ENCODE measurements at regions not wholly inside any gene's neighbourhood (a gene's known extent, or its start where the extent isn't known, plus 50 kb on each side); places are given as distances from the start of the nearest gene placed in this dataset.

GRCh38 chr3:66142079-66142478, 78.7 kb upstream of the SLC25A26 start:
- ChIA-PET CTCF (no interaction called here), POLR2A (ENCODE audit: low non-redundant PET) (no interaction called here)
- TF ChIP-seq CTCF (conservative IDR thresholded peaks at IDR 0.05; ENCODE audit: low read depth), result no peak
- H3K27ac ChIP-seq, result no peak overlapping the region
- DNase-seq (ENCODE audit: low spot score), result no peak

- TF ChIP-seq CTCF (conservative IDR thresholded peaks at IDR 0.05; ENCODE audit: low read depth), result no peak
- ChIA-PET CTCF (no interaction called here), POLR2A (ENCODE audit: low non-redundant PET) (no interaction called here)
- no peak overlapping the region for H3K27ac ChIP-seq
- no peak for DNase-seq (ENCODE audit: low spot score)
These were observed 79.9 kb upstream of the SLC25A26 start for GRCh38 chr3:66140743-66141372.

GRCh38 chr3:66140106-66140505, 80.7 kb upstream of the SLC25A26 start:
- CTCF ChIA-PET, result no interaction called here
- DNase-seq (ENCODE audit: low spot score), result no peak
- POLR2A ChIA-PET (ENCODE audit: low non-redundant PET), result no interaction called here

GRCh38 chr3:66139415-66139814, 81.4 kb upstream of the SLC25A26 start:
- CTCF ChIA-PET, result interaction anchor here (0.6 kb wide), 1 partner anchor 130 kb away, joined by 3 read pairs; no protein-coding TSS in a partner anchor
- no peak for TF ChIP-seq CTCF (conservative IDR thresholded peaks at IDR 0.05; ENCODE audit: low read depth)
- no peak for DNase-seq (ENCODE audit: low spot score)
- no peak overlapping the region for H3K27ac ChIP-seq
- POLR2A ChIA-PET (ENCODE audit: low non-redundant PET), result no interaction called here

More at GRCh38 chr3:66140106-66140505, 80.7 kb upstream of the SLC25A26 start:
- no peak for TF ChIP-seq CTCF (conservative IDR thresholded peaks at IDR 0.05; ENCODE audit: low read depth)
- no peak overlapping the region for H3K27ac ChIP-seq

GRCh38 chr3:66138336-66139313, 82.2 kb upstream of the SLC25A26 start:
- ChIA-PET POLR2A (ENCODE audit: low non-redundant PET) (no interaction called here), CTCF (interaction anchor here (0.6 to 0.7 kb wide), 2 partner anchors 128 to 129 kb away, joined by 3 to 4 read pairs; no protein-coding TSS in a partner anchor)
- TF ChIP-seq CTCF (conservative IDR thresholded peaks at IDR 0.05; ENCODE audit: low read depth), result peak; percentile 81
- DNase-seq (ENCODE audit: low spot score), result peak; percentile 56
- H3K27ac ChIP-seq, result no peak overlapping the region

GRCh38 chr3:66136597-66136996, 84.2 kb upstream of the SLC25A26 start:
- ChIA-PET POLR2A (ENCODE audit: low non-redundant PET) (no interaction called here), CTCF (interaction anchor here (0.6 kb wide), 1 partner anchor 130 kb away, joined by 3 read pairs; no protein-coding TSS in a partner anchor)

More at GRCh38 chr3:66136597-66136996, 84.2 kb upstream of the SLC25A26 start:
- no peak overlapping the region for H3K27ac ChIP-seq
- DNase-seq (ENCODE audit: low spot score), result no peak
- no peak for TF ChIP-seq CTCF (conservative IDR thresholded peaks at IDR 0.05; ENCODE audit: low read depth)
